SK-N-SH treated with all-trans-retinoic acid at 6 μM for 48 hours (cell line): ENCODE measurements at regions not wholly inside any gene's neighbourhood (a gene's known extent, or its start where the extent isn't known, plus 50 kb on each side); places are given as distances from the start of the nearest gene placed in this dataset.

Experiments
- ATAC-seq: fragments of 200-7000 bp; cut with Tn5 transposase; 3 replicates; pipeline ENCODE4 v1.9.1; 2020; ENCODE audit warnings: mild to moderate bottlenecking, moderate library complexity
- ARNTL ChIP-seq: fragments of 450-650 bp; formaldehyde crosslinking; IDR thresholded peaks from 2 replicates; pipeline ENCODE4 v1.5.0; 2020; ENCODE audit warnings: low read depth, mild to moderate bottlenecking, moderate library complexity, borderline replicate concordance
- BACH2 ChIP-seq: fragments of 250-450 bp; sonication (Bioruptor Pico); IDR thresholded peaks from 2 replicates; pipeline ENCODE4 v1.9.0; 2021; ENCODE audit warnings: mild to moderate bottlenecking, borderline replicate concordance
- CREB5 ChIP-seq: fragments of 250-450 bp; sonication (Bioruptor Pico); IDR thresholded peaks from 2 replicates; pipeline ENCODE4 v1.5.1; 2020; ENCODE audit warnings: low read depth, mild to moderate bottlenecking, moderate library complexity
- CSDC2 ChIP-seq: fragments of 250-450 bp; sonication (Bioruptor Pico); IDR thresholded peaks from 2 replicates; pipeline ENCODE4 v1.5.0; 2020; ENCODE audit warnings: mild to moderate bottlenecking, moderate library complexity
- CSRNP3 ChIP-seq: fragments of 250-450 bp; sonication (Bioruptor Pico); IDR thresholded peaks from 2 replicates; pipeline ENCODE4 v1.5.1; 2021; ENCODE audit warnings: mild to moderate bottlenecking, moderate library complexity
- ESRRG ChIP-seq: fragments of 250-450 bp; sonication (Bioruptor Pico); IDR thresholded peaks from 2 replicates; pipeline ENCODE4 v1.6.1; 2021; ENCODE audit warnings: mild to moderate bottlenecking
- GLIS3 ChIP-seq: fragments of 250-450 bp; sonication (Bioruptor Pico); IDR thresholded peaks from 2 replicates; pipeline ENCODE4 v1.5.0; 2020; ENCODE audit warnings: mild to moderate bottlenecking, moderate library complexity
- ISL1 ChIP-seq: fragments of 250-450 bp; sonication (Bioruptor Pico); IDR thresholded peaks from 2 replicates; pipeline ENCODE4 v2.1.2; 2022; ENCODE audit warnings: mild to moderate bottlenecking, moderate library complexity
- OSR1 ChIP-seq: fragments of 250-450 bp; sonication (Bioruptor Pico); IDR thresholded peaks from 2 replicates; pipeline ENCODE4 v1.8.0; 2022; ENCODE audit warnings: moderate library complexity, mild to moderate bottlenecking, inconsistent platforms
- PATZ1 ChIP-seq: fragments of 250-450 bp; sonication (Bioruptor Pico); IDR thresholded peaks from 2 replicates; pipeline ENCODE4 v1.8.0; 2020; ENCODE audit warnings: mild to moderate bottlenecking, moderate library complexity, borderline replicate concordance
- POU6F1 ChIP-seq: fragments of 250-450 bp; sonication (Bioruptor Pico); IDR thresholded peaks from 2 replicates; pipeline ENCODE4 v1.8.0; 2021; ENCODE audit warnings: low read depth, mild to moderate bottlenecking, moderate library complexity, borderline replicate concordance
- PPARA ChIP-seq: fragments of 250-450 bp; sonication (Bioruptor Pico); IDR thresholded peaks from 2 replicates; pipeline ENCODE4 v1.5.0; 2020; ENCODE audit warnings: mild to moderate bottlenecking, borderline replicate concordance
- RARB ChIP-seq: fragments of 250-450 bp; sonication (Bioruptor Pico); IDR thresholded peaks from 2 replicates; pipeline ENCODE4 v1.8.0; 2021; ENCODE audit warnings: mild to moderate bottlenecking, moderate library complexity
- SNAI2 ChIP-seq: fragments of 250-450 bp; sonication (Bioruptor Pico); IDR thresholded peaks from 2 replicates; pipeline ENCODE4 v1.5.0; 2020; ENCODE audit warnings: mild to moderate bottlenecking, moderate library complexity
- TCF4 ChIP-seq: fragments of 250-450 bp; sonication (Bioruptor Pico); IDR thresholded peaks from 2 replicates; pipeline ENCODE4 v1.8.0; 2021; ENCODE audit warnings: mild to moderate bottlenecking, moderate library complexity, borderline replicate concordance
- TOX ChIP-seq: fragments of 250-450 bp; sonication (Bioruptor Pico); IDR thresholded peaks from 2 replicates; pipeline ENCODE4 v1.8.0; 2021; ENCODE audit warnings: mild to moderate bottlenecking, moderate library complexity, borderline replicate concordance
- ZC3H10 ChIP-seq: fragments of 250-450 bp; sonication (Bioruptor Pico); IDR thresholded peaks from 2 replicates; pipeline ENCODE4 v1.5.1; 2021; ENCODE audit warnings: mild to moderate bottlenecking, moderate library complexity
- ZFP3 ChIP-seq: fragments of 250-450 bp; sonication (Bioruptor Pico); IDR thresholded peaks from 2 replicates; pipeline ENCODE4 v1.5.0; 2020; ENCODE audit warnings: mild to moderate bottlenecking, moderate library complexity
- ZFP30 ChIP-seq: fragments of 450-650 bp; formaldehyde crosslinking; IDR thresholded peaks from 2 replicates; pipeline ENCODE4 v1.5.0; 2022; ENCODE audit warnings: mild to moderate bottlenecking, moderate library complexity
- ZNF565 ChIP-seq: fragments of 450-650 bp; formaldehyde crosslinking; conservative IDR thresholded peaks from 2 replicates; pipeline ENCODE4 v1.5.0; 2020; ENCODE audit warnings: low read depth, mild to moderate bottlenecking, moderate library complexity
- ZNF70 ChIP-seq: fragments of 450-650 bp; formaldehyde crosslinking; IDR thresholded peaks from 2 replicates; pipeline ENCODE4 v1.5.0; 2020; ENCODE audit warnings: mild to moderate bottlenecking, moderate library complexity
- ZNF8 ChIP-seq: fragments of 450-650 bp; formaldehyde crosslinking; IDR thresholded peaks from 2 replicates; pipeline ENCODE4 v1.5.0; 2020; ENCODE audit warnings: mild to moderate bottlenecking, moderate library complexity

- no peak for ATAC-seq
- no peak for TF ChIP-seq OSR1
- TF ChIP-seq TCF4 (CRISPR knock-in tag): no peak
- no peak for TF ChIP-seq ZNF565 (CRISPR knock-in tag)
- no peak for TF ChIP-seq ZFP3 (CRISPR knock-in tag)
- TF ChIP-seq CREB5 (CRISPR knock-in tag): no peak
- TF ChIP-seq CSRNP3: no peak
- TF ChIP-seq ESRRG: no peak
- no peak for TF ChIP-seq ZNF8 (CRISPR knock-in tag)
- TF ChIP-seq POU6F1 (CRISPR knock-in tag): no peak
- TF ChIP-seq RARB (CRISPR knock-in tag): no peak
- no peak for TF ChIP-seq ARNTL (CRISPR knock-in tag)
- TF ChIP-seq SNAI2 (CRISPR knock-in tag): no peak
- TF ChIP-seq ZC3H10 (CRISPR knock-in tag): no peak
- TF ChIP-seq TOX (CRISPR knock-in tag): no peak
- no peak for TF ChIP-seq ZNF70 (CRISPR knock-in tag)
- no peak for TF ChIP-seq PATZ1 (CRISPR knock-in tag)
- TF ChIP-seq PPARA (CRISPR knock-in tag): no peak
- no peak for TF ChIP-seq GLIS3 (CRISPR knock-in tag)
- TF ChIP-seq CSDC2 (CRISPR knock-in tag): no peak
- TF ChIP-seq, all 23 proteins: peak for 0
Observed at GRCh38 chr20:43837856-43838702, 76.6 kb upstream of the TOX2 start.

GRCh38 chr20:43836790-43837189 lies 77.9 kb upstream of the TOX2 start:
- no peak for ATAC-seq
- TF ChIP-seq CREB5 (CRISPR knock-in tag): no peak
- TF ChIP-seq OSR1: no peak
- no peak for TF ChIP-seq ISL1 (CRISPR knock-in tag)
- TF ChIP-seq BACH2: no peak
- TF ChIP-seq ZNF70 (CRISPR knock-in tag): no peak
- no peak for TF ChIP-seq ZFP30 (CRISPR knock-in tag)
- TF ChIP-seq CSDC2 (CRISPR knock-in tag): no peak
- no peak for TF ChIP-seq ARNTL (CRISPR knock-in tag)
- TF ChIP-seq ZC3H10 (CRISPR knock-in tag): no peak
- TF ChIP-seq TCF4 (CRISPR knock-in tag): no peak
- TF ChIP-seq PPARA (CRISPR knock-in tag): no peak
- no peak for TF ChIP-seq ZFP3 (CRISPR knock-in tag)
- no peak for TF ChIP-seq GLIS3 (CRISPR knock-in tag)
- TF ChIP-seq POU6F1 (CRISPR knock-in tag): no peak
- no peak for TF ChIP-seq ESRRG
- no peak for TF ChIP-seq ZNF565 (CRISPR knock-in tag)
- no peak for TF ChIP-seq TOX (CRISPR knock-in tag)
- no peak for TF ChIP-seq SNAI2 (CRISPR knock-in tag)
